ENCODE measurements at regions not wholly inside any gene's neighbourhood (a gene's known extent, or its start where the extent isn't known, plus 50 kb on each side); places are given as distances from the start of the nearest gene placed in this dataset.

DNA sequence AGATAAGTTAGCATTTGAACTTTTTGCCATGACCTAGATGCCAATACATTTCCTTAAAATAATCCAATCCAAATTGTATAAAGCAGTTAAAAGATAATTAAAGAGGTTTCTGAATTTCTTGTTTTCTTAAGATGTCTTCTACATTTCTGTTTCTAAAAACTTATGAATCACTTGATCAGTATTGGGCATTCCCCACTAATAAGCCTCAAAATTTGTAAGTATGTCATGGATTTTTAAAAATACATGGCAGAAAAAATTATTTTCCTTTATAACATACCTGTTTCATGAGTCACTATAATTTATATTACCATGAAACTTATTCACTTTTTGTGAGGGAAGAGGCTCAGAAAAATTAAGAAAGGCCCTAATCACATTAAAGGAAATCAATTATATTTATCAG, 90.3 kb upstream of the TFPI start:
- Mint-ChIP-seq H3K9me3 (no peaks in the 10 kb centered on the region), H3K27me3 (ENCODE audit: insufficient read depth, low read depth, poor library complexity) (no peaks in the 10 kb centered on the region), H3K4me3 (no peak overlapping the region), H3K27ac (no peak overlapping the region), H3K4me1 (no peaks in the 10 kb centered on the region), H3K36me3 (ENCODE audit: low read depth) (no peaks in the 10 kb centered on the region)
- Histone ChIP-seq H3K4me2 (no peak overlapping the region), H2AFZ (no peak overlapping the region), H3K27me3 (ENCODE audit: insufficient read depth) (no peaks in the 10 kb centered on the region), H3K79me2 (replicated peaks; ENCODE audit: insufficient read depth) (no peaks in the 10 kb centered on the region), H4K20me1 (replicated peaks; ENCODE audit: insufficient read depth) (no peaks in the 10 kb centered on the region), H3F3A (replicated peaks; ENCODE audit: low read depth) (no peaks in the 10 kb centered on the region), H3K4me1 (ENCODE audit: insufficient read depth) (no peaks in the 10 kb centered on the region), H3K36me3 (ENCODE audit: insufficient read depth) (no peaks in the 10 kb centered on the region), H3K4me3 (no peak overlapping the region), H3K9me2 (ENCODE audit: insufficient read depth) (no peaks in the 10 kb centered on the region), H3K27ac (ENCODE audit: low read depth) (no peak overlapping the region)
- DNase-seq (ENCODE audit: low spot score) = no peak
- TF ChIP-seq ZNF462 (CRISPR knock-in tag; IDR thresholded peaks at IDR 0.05) = no peak
- TF ChIP-seq JUNB (IDR thresholded peaks at IDR 0.05; ENCODE audit: unreplicated experiment) = no peak
- TF ChIP-seq, protein P1, sequence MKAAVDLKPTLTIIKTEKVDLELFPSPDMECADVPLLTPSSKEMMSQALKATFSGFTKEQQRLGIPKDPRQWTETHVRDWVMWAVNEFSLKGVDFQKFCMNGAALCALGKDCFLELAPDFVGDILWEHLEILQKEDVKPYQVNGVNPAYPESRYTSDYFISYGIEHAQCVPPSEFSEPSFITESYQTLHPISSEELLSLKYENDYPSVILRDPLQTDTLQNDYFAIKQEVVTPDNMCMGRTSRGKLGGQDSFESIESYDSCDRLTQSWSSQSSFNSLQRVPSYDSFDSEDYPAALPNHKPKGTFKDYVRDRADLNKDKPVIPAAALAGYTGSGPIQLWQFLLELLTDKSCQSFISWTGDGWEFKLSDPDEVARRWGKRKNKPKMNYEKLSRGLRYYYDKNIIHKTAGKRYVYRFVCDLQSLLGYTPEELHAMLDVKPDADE (IDR thresholded peaks at IDR 0.05) = no peak
- no peak for TF ChIP-seq POLR2AphosphoS5 (IDR thresholded peaks at IDR 0.05; ENCODE audit: low read depth)
- no peak for TF ChIP-seq NANOG (IDR thresholded peaks at IDR 0.05; ENCODE audit: borderline replicate concordance)
- no peak for TF ChIP-seq EZH2phosphoT487 (IDR thresholded peaks at IDR 0.05; ENCODE audit: unreplicated experiment)
- TF ChIP-seq REST (IDR thresholded peaks at IDR 0.05; ENCODE audit: unreplicated experiment) = no peak
- TF ChIP-seq CREB1 (CRISPR knock-in tag; IDR thresholded peaks at IDR 0.05; ENCODE audit: low read depth) = no peak
- TF ChIP-seq ZNF114 (CRISPR knock-in tag; IDR thresholded peaks at IDR 0.05) = no peak
- no peak for TF ChIP-seq ZNF331 (CRISPR knock-in tag; IDR thresholded peaks at IDR 0.05; ENCODE audit: low read depth)
- TF ChIP-seq EZH2 (IDR thresholded peaks at IDR 0.05; ENCODE audit: low read depth, unreplicated experiment) = no peak
- TF ChIP-seq, protein P2, sequence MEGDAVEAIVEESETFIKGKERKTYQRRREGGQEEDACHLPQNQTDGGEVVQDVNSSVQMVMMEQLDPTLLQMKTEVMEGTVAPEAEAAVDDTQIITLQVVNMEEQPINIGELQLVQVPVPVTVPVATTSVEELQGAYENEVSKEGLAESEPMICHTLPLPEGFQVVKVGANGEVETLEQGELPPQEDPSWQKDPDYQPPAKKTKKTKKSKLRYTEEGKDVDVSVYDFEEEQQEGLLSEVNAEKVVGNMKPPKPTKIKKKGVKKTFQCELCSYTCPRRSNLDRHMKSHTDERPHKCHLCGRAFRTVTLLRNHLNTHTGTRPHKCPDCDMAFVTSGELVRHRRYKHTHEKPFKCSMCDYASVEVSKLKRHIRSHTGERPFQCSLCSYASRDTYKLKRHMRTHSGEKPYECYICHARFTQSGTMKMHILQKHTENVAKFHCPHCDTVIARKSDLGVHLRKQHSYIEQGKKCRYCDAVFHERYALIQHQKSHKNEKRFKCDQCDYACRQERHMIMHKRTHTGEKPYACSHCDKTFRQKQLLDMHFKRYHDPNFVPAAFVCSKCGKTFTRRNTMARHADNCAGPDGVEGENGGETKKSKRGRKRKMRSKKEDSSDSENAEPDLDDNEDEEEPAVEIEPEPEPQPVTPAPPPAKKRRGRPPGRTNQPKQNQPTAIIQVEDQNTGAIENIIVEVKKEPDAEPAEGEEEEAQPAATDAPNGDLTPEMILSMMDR (conservative IDR thresholded peaks at IDR 0.05; ENCODE audit: low read depth in 2 of 2) = no peak
- ATAC-seq = no peak
